GF-D8 (cell line): ENCODE measurements at regions not wholly inside any gene's neighbourhood (a gene's known extent, or its start where the extent isn't known, plus 50 kb on each side); places are given as distances from the start of the nearest gene placed in this dataset.
"Not testable (repeated sequence)": the region's sequence is repeated elsewhere in the genome, so short reads cannot be mapped to it uniquely, and the experiment has no call there.

Experiments
- DNase-seq: peaks from one replicate; lab custom pipeline; 2025; lab: John Stamatoyannopoulos, UW

DNA sequence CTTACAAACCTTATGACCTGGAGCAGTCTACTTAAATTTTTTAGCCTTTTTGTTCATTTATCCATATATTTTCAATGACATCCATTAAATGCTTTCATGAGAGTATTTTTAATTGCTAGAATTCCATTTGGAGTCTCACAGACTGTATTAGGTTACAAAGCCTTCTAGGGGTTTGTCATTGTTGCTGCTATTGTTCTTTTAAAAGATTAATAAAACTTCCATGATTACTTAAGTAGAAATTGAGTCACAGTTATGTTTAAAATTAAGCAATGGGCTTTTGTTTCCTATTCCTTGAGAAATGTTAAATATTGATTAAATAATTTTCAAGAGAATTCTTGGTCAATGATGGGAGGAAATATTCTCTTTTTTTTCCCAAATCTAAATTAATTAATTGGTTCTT, 1408.4 kb upstream of the RAG2 start:
- no peak for DNase-seq

DNA sequence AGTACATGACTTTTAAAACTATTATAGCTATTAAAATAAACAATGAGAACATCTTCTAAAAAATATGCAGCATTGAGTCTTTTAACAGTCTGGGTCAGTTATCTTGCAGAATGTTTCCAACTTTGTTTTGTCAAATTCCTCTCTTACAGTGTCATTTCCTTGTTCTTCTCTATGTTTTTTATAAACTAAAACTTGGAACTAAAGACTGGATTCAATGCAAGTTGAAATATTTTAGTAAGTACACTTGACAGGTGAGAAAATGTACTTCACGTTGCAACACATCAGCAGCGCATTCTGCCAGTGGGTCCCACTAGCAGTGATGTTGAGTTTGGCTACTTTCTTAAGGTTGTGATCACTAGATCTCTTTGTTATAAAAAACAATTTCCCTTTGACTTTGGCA, 1407.6 kb upstream of the RAG2 start:
- DNase-seq = no peak

DNA sequence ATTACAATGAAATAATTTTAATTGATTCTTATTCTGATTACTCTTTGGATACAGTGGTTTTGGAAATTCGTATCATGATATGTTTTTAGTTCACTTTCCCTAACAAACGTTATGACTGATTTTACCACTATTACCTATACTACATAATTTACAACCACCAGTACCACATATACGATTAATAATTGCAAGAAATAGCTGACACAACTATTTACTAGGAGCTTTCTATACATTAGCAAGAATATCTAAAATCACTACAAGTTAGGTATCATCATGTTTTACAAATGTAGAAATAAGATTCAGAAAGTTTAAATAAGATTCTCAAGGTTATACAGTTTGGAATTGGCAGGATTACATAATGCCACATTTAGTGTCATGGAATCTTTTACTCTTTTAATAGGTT, 1401.1 kb upstream of the RAG2 start:
- no peak for DNase-seq

DNA sequence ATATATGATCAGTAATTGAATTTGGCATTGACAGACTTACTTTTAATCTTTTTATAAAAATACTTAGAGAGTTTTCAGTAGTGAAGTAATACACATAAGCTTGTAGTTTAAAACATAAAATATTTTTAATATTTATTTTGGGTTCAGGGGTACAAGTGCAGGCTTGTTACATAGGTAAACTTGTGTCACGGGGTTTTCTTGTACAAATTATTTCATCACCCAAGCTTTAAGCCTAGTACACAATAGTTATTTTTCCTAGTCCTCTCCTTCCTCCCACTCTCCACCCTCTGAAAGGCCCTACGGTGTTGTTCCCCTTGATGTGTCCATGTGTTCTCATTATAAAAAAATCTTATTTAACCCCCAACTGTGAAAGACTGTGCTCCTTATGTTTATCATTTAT, 1397.8 kb upstream of the RAG2 start:
- DNase-seq = no peak

DNA sequence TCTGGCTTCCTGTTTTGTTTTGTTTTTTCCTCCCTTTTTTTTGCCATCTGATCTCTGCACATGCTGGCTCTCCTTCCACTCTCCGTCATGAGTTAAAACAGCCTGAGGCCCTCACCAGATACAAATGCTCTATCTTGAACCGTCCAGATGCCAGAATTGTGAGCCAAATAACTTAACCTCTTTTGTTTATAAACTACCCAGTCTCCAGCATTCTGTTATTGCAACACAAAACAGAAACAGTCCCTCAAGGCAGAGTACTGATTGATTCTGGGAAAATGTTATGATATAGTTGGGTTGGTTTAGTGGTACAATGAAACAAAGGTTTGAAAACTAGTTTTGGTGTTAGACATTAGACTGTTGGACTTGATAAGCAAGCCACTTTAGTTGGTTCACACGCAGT, 1390.0 kb upstream of the RAG2 start:
- no peak for DNase-seq

DNA sequence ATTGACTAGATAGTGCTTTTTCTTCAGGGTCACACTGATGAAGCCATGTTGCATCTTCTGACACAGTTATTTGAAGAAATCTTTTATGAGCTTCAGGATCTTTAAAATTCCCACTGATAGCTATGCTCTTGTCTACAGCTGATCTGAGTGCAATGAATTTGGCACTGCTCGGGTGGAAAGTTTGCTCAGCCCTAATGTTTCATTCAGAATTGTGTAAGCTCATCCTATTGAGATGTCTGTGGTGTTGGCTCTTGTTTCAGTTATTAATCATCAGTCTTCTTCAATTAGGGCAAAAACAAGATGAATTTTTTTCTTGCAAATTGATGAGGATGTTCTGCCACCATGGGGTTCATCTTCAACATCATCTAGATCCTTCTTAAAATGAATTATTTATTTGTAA, 1387.0 kb upstream of the RAG2 start:
- no peak for DNase-seq

DNA sequence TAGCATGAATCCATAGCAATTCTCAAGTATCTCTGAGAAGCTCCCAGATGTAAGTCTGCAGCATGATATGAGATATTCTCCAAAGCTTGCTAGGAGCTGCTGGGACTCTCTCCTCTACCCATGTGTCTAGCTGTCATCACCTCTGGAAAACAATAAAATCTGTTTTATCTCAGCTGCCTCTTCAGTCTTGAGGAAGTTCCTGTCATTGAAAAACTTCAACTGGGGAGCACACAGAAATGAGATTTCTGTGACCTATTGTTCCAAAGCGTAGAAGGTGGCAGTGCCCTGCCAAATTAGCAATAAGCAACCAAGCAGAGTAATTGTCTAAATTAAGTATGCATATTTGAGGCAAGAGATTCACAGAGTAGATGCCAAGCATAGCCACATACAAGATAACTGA, 1380.6 kb upstream of the RAG2 start:
- DNase-seq = no peak

DNA sequence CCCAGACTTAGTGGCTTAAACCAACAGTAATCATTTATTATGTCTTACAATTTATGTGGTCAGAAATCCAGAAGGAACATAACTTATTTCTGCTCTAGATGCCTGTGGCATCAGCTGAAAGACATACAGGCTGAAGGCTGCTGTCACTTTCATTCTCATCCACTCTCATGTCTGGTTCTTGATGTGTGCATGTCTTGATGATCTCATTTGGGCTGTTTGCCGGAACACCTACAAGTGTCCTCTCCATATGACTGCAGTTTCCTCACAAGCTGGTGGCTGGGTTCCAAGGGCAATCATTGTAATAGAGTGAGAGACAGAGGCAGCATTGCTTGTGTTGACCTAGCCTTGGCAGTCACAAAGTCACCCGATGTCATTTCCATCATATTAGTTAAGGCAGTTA, 1375.9 kb upstream of the RAG2 start:
- DNase-seq = no peak

DNA sequence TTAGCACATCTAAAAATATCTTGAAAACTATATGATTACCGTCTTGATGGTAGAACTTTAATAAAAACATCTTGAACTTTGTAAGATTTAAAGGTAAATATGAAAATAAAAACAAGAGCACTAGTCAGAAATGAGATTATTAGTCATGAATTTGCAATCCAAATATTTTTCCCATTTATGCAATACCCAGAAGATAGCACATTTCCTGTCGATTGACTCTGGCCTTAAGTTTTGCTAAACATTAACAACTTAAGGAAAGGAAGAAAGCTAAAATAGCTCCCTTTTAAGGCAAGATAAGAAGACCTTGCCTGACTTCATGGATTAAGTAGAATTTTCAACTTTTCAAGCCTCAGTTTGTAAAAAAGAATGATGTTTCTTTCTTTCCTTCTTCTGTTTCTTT, 1374.7 kb upstream of the RAG2 start:
- no peak for DNase-seq

DNA sequence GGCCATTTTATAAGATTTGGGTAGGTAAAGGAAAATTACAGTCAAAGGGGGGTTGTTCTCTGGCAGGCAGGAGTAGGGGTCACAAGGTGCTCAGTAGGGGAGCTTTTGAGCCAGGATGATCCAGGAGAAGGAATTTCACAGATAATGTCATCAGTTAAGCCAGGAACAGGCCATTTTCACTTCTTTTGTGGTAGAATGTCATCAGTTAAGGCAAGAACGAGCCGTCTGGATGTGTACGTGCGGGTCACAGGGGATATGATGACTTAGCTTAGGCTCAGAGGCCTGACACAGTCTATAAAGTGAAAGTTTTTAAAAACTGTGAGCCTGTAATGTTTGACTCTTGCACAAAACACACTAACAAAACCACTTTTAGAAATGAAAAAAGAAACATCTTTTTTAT, 1371.3 kb upstream of the RAG2 start:
- not testable (repeated sequence) for DNase-seq

DNA sequence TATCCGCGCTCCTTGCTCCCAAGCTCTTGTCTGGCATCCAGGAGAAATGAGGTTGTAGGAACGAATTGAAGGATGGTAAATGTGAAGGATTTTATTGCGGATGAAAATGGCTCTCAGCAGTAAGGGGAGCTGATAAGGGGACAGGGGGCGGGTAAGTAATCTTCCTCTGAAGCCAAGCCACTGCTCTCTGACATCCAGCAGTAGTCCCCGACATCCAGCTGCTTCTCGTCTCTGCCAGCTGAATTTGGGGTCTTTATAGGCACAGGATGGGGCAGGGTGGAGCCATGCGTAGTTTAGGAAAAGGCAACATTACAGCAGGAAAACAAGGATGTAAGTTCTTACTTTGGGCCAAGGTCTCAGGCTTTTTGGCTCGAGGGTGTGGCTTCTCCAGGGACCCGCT, 1370.1 kb upstream of the RAG2 start:
- DNase-seq = no peak

DNA sequence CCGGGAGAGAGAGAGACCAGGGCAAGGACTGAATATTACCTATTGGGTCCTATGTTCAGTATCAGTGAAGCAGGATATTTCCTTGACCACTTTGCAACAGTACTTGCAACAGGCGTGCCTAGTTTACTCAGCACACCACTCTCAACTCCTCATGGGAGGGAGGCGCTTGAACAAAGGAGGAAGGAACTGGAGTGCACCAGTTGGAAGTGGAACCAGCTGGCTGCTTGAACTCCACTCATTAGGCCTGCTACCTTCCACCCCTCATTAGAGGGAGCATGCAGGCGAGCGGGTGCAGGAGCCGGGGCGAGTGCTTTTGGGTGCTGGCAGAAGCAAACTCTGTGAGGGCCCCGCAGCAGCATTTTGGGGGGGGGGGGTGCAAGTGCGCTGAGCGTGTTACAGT, 1369.6 kb upstream of the RAG2 start:
- DNase-seq = no peak

DNA sequence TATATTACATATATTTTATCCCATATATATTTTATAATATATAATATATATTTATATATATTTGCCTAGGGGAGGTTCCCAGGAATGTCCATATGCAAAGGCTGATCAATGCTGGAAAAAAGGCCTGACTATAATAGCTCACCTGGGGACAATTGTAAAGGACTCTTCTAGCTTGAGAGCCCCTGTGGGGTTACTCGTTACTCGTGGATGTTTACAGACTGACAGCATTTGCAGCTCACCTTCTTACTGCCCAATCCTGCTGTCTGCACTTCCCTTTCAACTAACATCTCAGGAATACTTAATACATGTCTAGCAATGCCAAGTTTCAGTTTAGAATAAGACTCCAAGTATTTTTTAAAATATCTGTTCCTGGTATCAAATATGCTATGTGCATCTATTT, 1365.4 kb upstream of the RAG2 start:
- DNase-seq = no peak

DNA sequence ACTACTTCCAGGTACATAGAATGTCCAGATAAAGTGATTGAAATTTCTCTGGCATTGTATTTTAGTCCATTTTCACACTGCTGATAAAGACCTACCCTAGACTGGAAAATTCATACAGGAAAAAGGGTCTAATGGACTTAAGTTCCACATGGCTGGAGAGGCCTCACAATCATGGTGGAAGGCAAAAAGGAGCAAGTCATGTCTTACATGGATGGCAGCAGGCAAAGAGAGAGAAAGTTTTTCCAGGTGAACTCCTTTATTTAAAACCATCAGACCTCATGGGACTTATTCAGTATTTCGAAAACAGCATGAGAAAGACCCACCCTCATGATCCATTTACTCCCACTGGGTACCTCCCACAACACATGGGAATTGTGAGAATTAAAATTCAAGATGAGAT, 1359.7 kb upstream of the RAG2 start:
- DNase-seq = no peak

DNA sequence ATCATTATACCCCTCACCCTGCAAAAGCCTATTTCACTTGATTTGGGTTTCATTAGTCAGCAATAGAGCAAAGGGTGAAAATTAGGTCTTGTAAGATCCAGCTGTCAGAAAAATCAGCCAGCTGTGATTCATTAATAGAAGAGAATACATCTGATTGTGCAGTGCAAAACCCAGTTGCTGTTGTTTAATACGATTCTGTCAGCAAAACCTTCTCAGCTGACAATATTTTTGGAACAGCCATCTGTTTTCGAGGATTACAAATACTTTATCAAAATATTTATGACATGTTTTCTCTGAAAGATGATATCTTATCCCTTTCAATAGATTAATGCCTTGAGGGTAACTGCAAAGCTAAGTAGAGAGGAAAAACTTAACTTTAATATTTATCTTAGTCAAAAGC, 1354.0 kb upstream of the RAG2 start:
- no peak for DNase-seq

DNA sequence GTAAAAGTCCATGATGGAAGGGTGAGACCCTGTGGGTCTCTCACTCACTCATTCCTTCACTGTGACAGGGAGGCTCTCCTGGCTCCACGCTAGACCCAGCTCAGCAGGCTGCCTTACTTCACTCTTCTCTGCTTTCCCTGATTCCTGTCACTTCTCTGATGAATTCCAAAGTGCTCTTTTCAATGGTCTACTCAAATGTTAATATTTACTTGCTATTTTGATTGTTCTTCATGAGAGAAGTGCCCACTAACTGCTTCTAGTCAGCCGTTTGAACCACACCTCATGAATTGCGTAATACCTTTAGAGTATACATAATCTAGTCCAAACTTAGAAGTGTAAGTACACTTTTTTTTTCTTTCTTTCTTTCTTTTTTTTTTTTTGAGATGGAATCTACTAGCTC, 1350.2 kb upstream of the RAG2 start:
- DNase-seq = no peak

DNA sequence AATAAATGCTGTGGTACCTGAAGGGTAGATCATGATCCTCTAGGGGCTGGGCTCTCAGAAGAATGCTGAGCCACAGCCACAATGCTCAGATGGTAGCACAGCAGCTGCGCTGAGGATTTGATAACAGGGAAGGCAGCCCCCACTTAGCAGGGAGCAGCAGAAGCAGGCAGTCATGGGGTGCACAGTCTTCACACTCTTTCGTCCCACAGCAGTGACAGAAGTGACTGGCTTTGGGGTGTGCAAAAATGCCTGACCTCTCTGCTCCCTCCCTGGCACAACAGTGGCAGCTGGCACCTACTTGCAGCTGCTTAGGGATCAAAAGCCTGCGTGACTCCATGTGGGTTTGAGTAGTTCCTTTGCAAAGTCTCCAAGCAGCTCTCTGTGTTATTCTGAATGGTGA, 1349.8 kb upstream of the RAG2 start:
- no peak for DNase-seq

DNA sequence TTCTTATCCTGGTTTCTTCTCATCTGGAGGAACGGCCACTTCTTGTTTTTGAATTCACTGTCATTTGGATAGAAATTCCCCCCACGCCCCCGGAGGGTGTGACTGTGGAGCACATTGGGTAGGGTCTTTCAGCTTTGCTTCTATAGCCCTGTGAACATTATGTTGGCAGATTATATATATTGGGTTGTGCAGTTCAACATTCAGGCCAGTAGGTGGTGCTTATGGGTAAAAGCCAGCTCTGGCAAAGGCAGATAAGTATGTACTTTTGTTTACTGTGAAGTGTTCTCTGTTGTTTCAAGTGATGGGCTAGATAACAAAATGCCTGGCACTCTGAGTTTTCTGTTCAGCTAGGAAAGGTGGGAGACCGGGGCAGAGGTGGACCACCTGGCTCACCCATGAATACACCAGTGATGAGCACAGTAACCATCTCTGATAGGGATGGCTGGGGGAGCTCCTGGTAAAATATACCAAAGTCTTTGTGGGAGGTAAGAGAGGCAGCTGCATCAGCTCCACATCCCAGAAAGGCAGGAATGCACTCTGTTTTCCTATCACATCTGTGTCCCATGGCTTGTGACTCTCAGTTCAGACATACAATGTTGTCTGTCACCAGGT, 1348.2 kb upstream of the RAG2 start:
- DNase-seq = no peak

DNA sequence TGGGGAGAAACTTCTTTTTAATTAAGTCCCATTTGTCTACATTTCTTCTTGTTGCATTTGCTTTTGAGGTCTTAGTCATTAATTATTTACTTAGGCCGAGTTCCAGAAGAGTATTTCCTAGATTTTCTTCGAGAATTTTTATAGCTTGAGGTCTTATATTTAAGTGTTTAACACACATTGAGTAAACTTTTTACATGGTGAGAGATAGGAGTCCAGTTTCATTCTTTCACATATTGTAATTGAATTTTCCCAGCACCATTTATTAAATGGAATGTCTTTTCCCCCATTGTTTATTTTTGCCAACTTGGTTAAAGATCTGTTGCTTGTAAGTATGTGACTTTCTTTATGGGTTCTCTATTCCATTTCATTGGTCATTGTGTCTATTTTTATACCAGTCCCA, 1344.0 kb upstream of the RAG2 start:
- DNase-seq = no peak

DNA sequence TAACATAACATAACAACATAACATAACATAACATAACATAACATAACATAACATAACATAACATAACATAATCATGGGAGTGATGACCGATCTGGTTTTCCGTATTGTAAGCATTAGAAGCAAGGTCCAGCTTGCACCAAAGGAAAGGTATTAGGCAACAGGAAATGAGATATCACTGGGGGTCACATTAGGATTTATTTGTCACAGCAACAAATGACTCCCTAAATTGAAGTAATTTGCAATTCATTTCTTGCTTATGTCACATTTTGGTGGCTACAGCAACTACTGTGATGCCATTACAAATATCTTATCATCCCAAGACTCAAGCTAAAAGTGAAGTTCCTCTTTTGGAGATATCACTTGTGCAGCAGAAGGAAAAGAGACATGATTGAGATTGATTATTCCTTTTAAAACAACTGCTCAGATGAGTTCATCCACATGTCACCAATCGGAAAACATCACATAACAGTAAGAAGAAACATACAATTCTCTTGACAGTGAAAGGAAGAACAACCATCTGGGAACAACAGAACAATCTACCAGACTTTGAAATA, 1331.1 kb upstream of the RAG2 start:
- DNase-seq = no peak

DNA sequence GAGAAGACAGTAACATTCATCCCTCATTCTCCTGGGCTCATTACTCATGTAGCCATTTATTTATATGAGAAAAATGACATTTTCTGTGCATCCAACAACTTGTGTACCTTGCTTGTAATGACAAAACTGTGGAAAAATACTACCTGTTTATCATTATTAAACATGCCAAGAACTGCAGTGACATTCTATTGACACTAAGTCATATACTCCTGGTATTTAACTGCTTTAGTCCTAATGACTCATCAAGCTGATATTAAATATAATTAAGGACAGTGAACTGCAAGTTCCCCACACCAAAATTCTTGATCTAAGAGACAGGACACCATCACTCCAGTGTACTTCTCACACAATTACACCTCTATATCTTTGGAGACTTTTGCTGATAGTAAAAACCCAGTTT, 1328.7 kb upstream of the RAG2 start:
- no peak for DNase-seq

DNA sequence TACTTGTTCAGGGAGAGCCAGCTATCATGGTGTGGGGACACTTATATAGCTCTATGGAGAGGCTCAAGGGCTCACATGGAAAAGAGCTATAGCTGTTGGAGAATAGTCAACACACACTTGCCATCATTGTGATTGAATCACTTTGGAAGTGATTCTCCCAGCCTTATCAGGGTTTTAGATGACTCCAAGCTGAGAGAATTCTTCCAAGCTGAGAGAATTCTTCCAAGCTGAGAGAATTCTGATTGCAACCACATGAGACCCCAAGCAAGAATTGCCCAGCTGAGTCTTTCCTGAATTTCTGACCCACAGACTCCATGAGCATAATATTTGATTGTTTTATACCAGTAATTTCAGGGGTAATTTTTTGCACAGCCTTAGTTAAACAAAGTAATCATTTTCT, 1318.3 kb upstream of the RAG2 start:
- DNase-seq = no peak

DNA sequence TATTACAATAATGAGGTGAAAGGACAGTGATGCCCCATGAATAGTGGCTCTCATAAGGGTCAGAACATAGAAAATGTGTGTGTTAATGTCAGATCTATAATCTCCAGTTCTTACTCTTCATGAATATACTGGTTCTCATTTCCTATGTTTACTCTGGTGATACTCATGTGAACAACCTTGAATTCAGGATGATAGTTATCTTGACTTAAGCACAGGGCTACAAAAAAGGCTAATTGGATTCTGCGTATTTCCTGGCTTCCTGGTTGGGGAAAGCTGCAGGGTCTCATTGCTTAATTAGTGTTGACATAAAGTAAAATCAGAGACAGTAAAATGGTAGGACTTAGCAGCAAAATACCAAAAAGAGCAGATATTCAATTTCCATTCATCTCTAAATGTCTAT, 1316.8 kb upstream of the RAG2 start:
- DNase-seq = no peak

DNA sequence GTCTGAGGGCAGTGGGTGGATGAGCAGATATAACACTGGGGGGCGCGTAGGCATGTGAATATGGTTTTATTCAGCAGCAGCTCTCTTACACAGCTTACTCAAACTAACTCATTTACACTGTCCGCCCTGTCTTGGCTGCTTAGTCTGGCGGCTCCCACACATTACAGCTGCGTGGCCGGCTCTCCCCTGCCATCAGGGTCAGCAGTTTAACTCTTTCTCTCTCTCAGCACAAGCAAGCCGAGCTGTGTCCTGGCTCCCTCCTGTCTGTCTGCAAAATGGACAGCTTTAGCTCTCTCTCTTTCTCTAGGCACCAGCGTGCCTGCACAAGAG, 1310.1 kb upstream of the RAG2 start:
- no peak for DNase-seq
